ENCODE measurements at regions not wholly inside any gene's neighbourhood (a gene's known extent, or its start where the extent isn't known, plus 50 kb on each side); places are given as distances from the start of the nearest gene placed in this dataset.

- FAIRE-seq, result peak; percentile 81
- no peak for DNase-seq (ENCODE audit: low spot score)
Measured at GRCh38 chr22:25510876-25511275, 53.6 kb upstream of the GRK3 start.

- FAIRE-seq, result peak; percentile 89
- DNase-seq (ENCODE audit: low spot score), result no peak
Measured at GRCh38 chr22:25511725-25512124, 52.8 kb upstream of the GRK3 start.

GRCh38 chr22:25514436-25515180 is 49.9 kb upstream of the GRK3 start:
- no peak for DNase-seq (ENCODE audit: low spot score)
- FAIRE-seq, result peak; percentile 89
